ENCODE measurements at regions not wholly inside any gene's neighbourhood (a gene's known extent, or its start where the extent isn't known, plus 50 kb on each side); places are given as distances from the start of the nearest gene placed in this dataset.

- H3K4me3 ChIP-seq (ENCODE audit: low read length), result no peak overlapping the region
- no peak for DNase-seq (ENCODE audit: low read depth)
- no peak for TF ChIP-seq CTCF (IDR thresholded peaks at IDR 0.05; ENCODE audit: insufficient read depth, low read depth, low read length, missing control alignments)
Measured at GRCh38 chr4:175051974-175052373, 133.8 kb downstream of the ADAM29 start.

- DNase-seq (ENCODE audit: low read depth), result no peak
- TF ChIP-seq CTCF (IDR thresholded peaks at IDR 0.05; ENCODE audit: insufficient read depth, low read depth, low read length, missing control alignments), result no peak
- H3K4me3 ChIP-seq (ENCODE audit: low read length), result no peak overlapping the region
Measured at GRCh38 chr4:175054980-175055379, 136.8 kb downstream of the ADAM29 start.

GRCh38 chr4:175062183-175062592 is 144.0 kb downstream of the ADAM29 start:
- no peak for DNase-seq (ENCODE audit: low read depth)
- H3K4me3 ChIP-seq (ENCODE audit: low read length), result no peak overlapping the region
- no peak for TF ChIP-seq CTCF (IDR thresholded peaks at IDR 0.05; ENCODE audit: insufficient read depth, low read depth, low read length, missing control alignments)

GRCh38 chr4:175065228-175065627 is 147.1 kb downstream of the ADAM29 start:
- no peak for TF ChIP-seq CTCF (IDR thresholded peaks at IDR 0.05; ENCODE audit: insufficient read depth, low read depth, low read length, missing control alignments)
- DNase-seq (ENCODE audit: low read depth), result no peak
- H3K4me3 ChIP-seq (ENCODE audit: low read length), result no peak overlapping the region

- DNase-seq (ENCODE audit: low read depth), result no peak
- no peak for TF ChIP-seq CTCF (IDR thresholded peaks at IDR 0.05; ENCODE audit: insufficient read depth, low read depth, low read length, missing control alignments)
Measured at GRCh38 chr4:175066923-175067627, 148.9 kb downstream of the ADAM29 start.

GRCh38 chr4:175068266-175068665 is 150.1 kb downstream of the ADAM29 start:
- TF ChIP-seq CTCF (IDR thresholded peaks at IDR 0.05; ENCODE audit: insufficient read depth, low read depth, low read length, missing control alignments), result no peak
- no peak overlapping the region for H3K4me3 ChIP-seq (ENCODE audit: low read length)
- no peak for DNase-seq (ENCODE audit: low read depth)

More at GRCh38 chr4:175066923-175067627, 148.9 kb downstream of the ADAM29 start:
- no peak overlapping the region for H3K4me3 ChIP-seq (ENCODE audit: low read length)

- no peak overlapping the region for H3K4me3 ChIP-seq (ENCODE audit: low read length)
- no peak for DNase-seq (ENCODE audit: low read depth)
- no peak for TF ChIP-seq CTCF (IDR thresholded peaks at IDR 0.05; ENCODE audit: insufficient read depth, low read depth, low read length, missing control alignments)
Measured at GRCh38 chr4:175070444-175070843, 152.3 kb downstream of the ADAM29 start.

Data from epithelial cell of esophagus (primary cell).